ENCODE measurements at regions not wholly inside any gene's neighbourhood (a gene's known extent, or its start where the extent isn't known, plus 50 kb on each side); places are given as distances from the start of the nearest gene placed in this dataset.

GRCh38 chr5:3538886-3539285, 56.7 kb upstream of the IRX1 start:
- TF ChIP-seq ATF3 (CRISPR knock-in tag; conservative IDR thresholded peaks at IDR 0.05): no peak
- no peak for TF ChIP-seq USF2 (CRISPR knock-in tag; IDR thresholded peaks at IDR 0.05)

Measured in WTC11 (cell line).